Neutrophil (primary cell): ENCODE measurements at regions not wholly inside any gene's neighbourhood (a gene's known extent, or its start where the extent isn't known, plus 50 kb on each side); places are given as distances from the start of the nearest gene placed in this dataset.
"Not testable (repeated sequence)": the region's sequence is repeated elsewhere in the genome, so short reads cannot be mapped to it uniquely, and the experiment has no call there.

Source experiments
- H3K27ac ChIP-seq: fragments of 200-600 bp; sonication (generic); 2 replicates; pipeline ENCODE4 v1.5.1; 2016; ENCODE audit warnings: mild to moderate bottlenecking, moderate library complexity
- H3K27me3 ChIP-seq: fragments of 200-600 bp; sonication (generic); 2 replicates; pipeline ENCODE4 v1.6.0; 2016; ENCODE audit warnings: mild to moderate bottlenecking
- H3K36me3 ChIP-seq: fragments of 200-600 bp; sonication (generic); 2 replicates; pipeline ENCODE4 v1.5.1; 2017
- H3K4me1 ChIP-seq, 2 experiments: fragments of 200-600 bp in 1 of 2; sonication (generic) in 1 of 2; 1 replicate in 1 of 2; 2 replicates in 1 of 2; pipeline versions ENCODE4 v1.5.1 to v1.6.1; 2013 to 2016; ENCODE audit warnings: low read depth in 1 of 2, low read length in 1 of 2, mild to moderate bottlenecking in 1 of 2, moderate library complexity in 1 of 2; ENCODE audit not compliant: control insufficient read depth in 1 of 2, insufficient read depth in 1 of 2
- H3K4me3 ChIP-seq, 2 experiments: fragments of 200-600 bp in 1 of 2; sonication (generic) in 1 of 2; 1 replicate in 1 of 2; 2 replicates in 1 of 2; pipeline ENCODE4 v1.5.1; 2013 to 2016; ENCODE audit warnings: low read depth in 1 of 2, low read length in 1 of 2, mild to moderate bottlenecking in 1 of 2, moderate library complexity in 1 of 2
- H3K9me3 ChIP-seq: fragments of 200-600 bp; sonication (generic); 2 replicates; pipeline ENCODE4 v1.5.1; 2016
- CTCF ChIP-seq: fragments of 200-600 bp; sonication (generic); IDR thresholded peaks from 2 replicates; pipeline ENCODE4 v1.5.1; 2016; ENCODE audit warnings: antibody characterized with exemption

GRCh38 chr11:81804858-81805257, 928.8 kb downstream of the FAM181B start:
- TF ChIP-seq CTCF = no peak

GRCh38 chr11:81802591-81802990, 931.1 kb downstream of the FAM181B start:
- Histone ChIP-seq H3K27me3 (no peaks in the 10 kb centered on the region), H3K9me3 (no peaks in the 10 kb centered on the region), H3K36me3 (no peaks in the 10 kb centered on the region), H3K4me1 (no peaks in the 10 kb centered on the region), H3K4me3 (no peak overlapping the region), H3K27ac (no peak overlapping the region)
- TF ChIP-seq CTCF = no peak

More at GRCh38 chr11:81804858-81805257, 928.8 kb downstream of the FAM181B start:
- Histone ChIP-seq H3K27ac (no peak overlapping the region), H3K27me3 (no peaks in the 10 kb centered on the region), H3K4me1 (no peaks in the 10 kb centered on the region), H3K36me3 (no peaks in the 10 kb centered on the region), H3K4me3 (no peak overlapping the region), H3K9me3 (no peaks in the 10 kb centered on the region)

DNA sequence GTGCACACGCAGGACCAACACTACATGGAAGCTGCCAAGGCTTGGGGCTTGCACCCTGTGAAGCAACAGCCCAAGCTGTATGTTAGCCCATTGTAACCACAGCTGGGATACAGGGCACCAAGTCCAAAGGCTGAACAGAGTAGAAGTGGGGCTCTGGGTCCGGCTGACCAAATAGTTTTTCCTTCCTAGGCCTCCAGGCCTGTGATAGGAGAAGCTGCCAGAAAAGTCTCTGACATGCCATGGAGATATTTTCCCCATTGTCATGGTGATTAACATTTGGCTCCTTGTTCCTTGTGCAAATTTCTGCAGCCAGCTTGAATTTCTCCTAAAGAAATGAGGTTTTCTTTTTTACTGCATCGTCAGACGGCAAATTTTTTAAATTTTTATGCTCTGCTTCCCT, 941.2 kb downstream of the FAM181B start:
- Histone ChIP-seq H3K27ac (no peak overlapping the region), H3K36me3 (no peaks in the 10 kb centered on the region), H3K27me3 (no peaks in the 10 kb centered on the region), H3K4me1 (no peaks in the 10 kb centered on the region), H3K9me3 (no peaks in the 10 kb centered on the region), H3K4me3 (no peak overlapping the region)
- no peak for TF ChIP-seq CTCF

DNA sequence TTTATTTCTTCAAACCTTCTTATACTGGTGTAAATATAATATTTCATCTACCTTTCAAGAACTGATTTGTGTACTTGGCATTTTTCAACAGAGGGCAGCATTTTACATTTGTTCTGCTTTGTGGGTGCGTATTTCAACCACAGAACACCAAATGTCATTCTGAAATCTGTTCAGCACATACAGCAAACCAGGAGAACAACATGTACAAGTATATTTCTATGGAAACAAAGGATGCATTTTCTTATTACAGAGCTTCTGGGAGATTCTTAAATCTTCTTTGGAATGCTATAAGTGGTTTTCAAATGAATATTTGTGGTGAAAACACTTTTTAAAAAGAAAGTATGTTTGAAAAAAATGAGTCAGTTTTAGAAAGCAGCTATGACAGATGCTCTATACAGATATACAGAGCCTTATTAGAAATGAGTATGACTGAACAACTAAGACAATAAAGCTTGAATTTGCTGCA, 946.0 kb downstream of the FAM181B start:
- H3K27me3 ChIP-seq = no peaks in the 10 kb centered on the region

GRCh38 chr11:81772166-81772565, 961.5 kb downstream of the FAM181B start:
- Histone ChIP-seq H3K36me3 (no peaks in the 10 kb centered on the region), H3K4me1 (no peaks in the 10 kb centered on the region), H3K27ac (no peak overlapping the region), H3K27me3 (no peaks in the 10 kb centered on the region), H3K4me3 (no peak overlapping the region), H3K9me3 (no peaks in the 10 kb centered on the region)
- TF ChIP-seq CTCF = no peak

More for the DNA sequence above, 946.0 kb downstream of the FAM181B start:
- TF ChIP-seq CTCF = no peak
- H3K4me1 ChIP-seq = no peaks in the 10 kb centered on the region
- H3K9me3 ChIP-seq = no peaks in the 10 kb centered on the region
- no peak overlapping the region for H3K4me3 ChIP-seq
- H3K27ac ChIP-seq = no peak overlapping the region
- H3K36me3 ChIP-seq = no peaks in the 10 kb centered on the region

GRCh38 chr11:81769906-81770305, 963.8 kb downstream of the FAM181B start:
- H3K4me1 ChIP-seq, H3K4me3 ChIP-seq, H3K27me3 ChIP-seq, H3K36me3 ChIP-seq, H3K9me3 ChIP-seq, H3K27ac ChIP-seq: not testable (repeated sequence)
